ENCODE measurements at regions not wholly inside any gene's neighbourhood (a gene's known extent, or its start where the extent isn't known, plus 50 kb on each side); places are given as distances from the start of the nearest gene placed in this dataset.

GRCh38 chr2:7800031-7800430 lies 881.8 kb upstream of the ID2 start:
- DNase-seq (ENCODE audit: low read depth, low spot score) = no peak

GRCh38 chr2:7801212-7801611 lies 880.6 kb upstream of the ID2 start:
- DNase-seq (ENCODE audit: low read depth, low spot score) = no peak

GRCh38 chr2:7803515-7803914 lies 878.3 kb upstream of the ID2 start:
- DNase-seq (ENCODE audit: low read depth, low spot score) = no peak

GRCh38 chr2:7809640-7810039 lies 872.2 kb upstream of the ID2 start:
- DNase-seq (ENCODE audit: low read depth, low spot score) = no peak

- no peak for DNase-seq (ENCODE audit: low read depth, low spot score)
These were observed 870.8 kb upstream of the ID2 start for GRCh38 chr2:7811073-7811472.

- no peak for DNase-seq (ENCODE audit: low read depth, low spot score)
These were observed 869.4 kb upstream of the ID2 start for GRCh38 chr2:7812231-7812995.

GRCh38 chr2:7813541-7814292 lies 868.1 kb upstream of the ID2 start:
- no peak for DNase-seq (ENCODE audit: low read depth, low spot score)

GRCh38 chr2:7815726-7816125 lies 866.1 kb upstream of the ID2 start:
- DNase-seq (ENCODE audit: low read depth, low spot score) = no peak

GRCh38 chr2:7816233-7816632 lies 865.6 kb upstream of the ID2 start:
- DNase-seq (ENCODE audit: low read depth, low spot score) = no peak

- DNase-seq (ENCODE audit: low read depth, low spot score) = no peak
These were observed 864.9 kb upstream of the ID2 start for GRCh38 chr2:7816944-7817343.

GRCh38 chr2:7819316-7819715 lies 862.5 kb upstream of the ID2 start:
- DNase-seq (ENCODE audit: low read depth, low spot score) = no peak

- no peak for DNase-seq (ENCODE audit: low read depth, low spot score)
These were observed 862.0 kb upstream of the ID2 start for GRCh38 chr2:7819850-7820249.

GRCh38 chr2:7824211-7824610 lies 857.6 kb upstream of the ID2 start:
- no peak for DNase-seq (ENCODE audit: low read depth, low spot score)

GRCh38 chr2:7825591-7826312 lies 856.1 kb upstream of the ID2 start:
- no peak for DNase-seq (ENCODE audit: low read depth, low spot score)

- DNase-seq (ENCODE audit: low read depth, low spot score) = no peak
These were observed 855.2 kb upstream of the ID2 start for GRCh38 chr2:7826656-7827055.

GRCh38 chr2:7829241-7829640 lies 852.6 kb upstream of the ID2 start:
- DNase-seq (ENCODE audit: low read depth, low spot score) = no peak

- no peak for DNase-seq (ENCODE audit: low read depth, low spot score)
These were observed 851.2 kb upstream of the ID2 start for GRCh38 chr2:7830616-7831015.

GRCh38 chr2:7835151-7835550 lies 846.7 kb upstream of the ID2 start:
- DNase-seq (ENCODE audit: low read depth, low spot score) = no peak

- DNase-seq (ENCODE audit: low read depth, low spot score) = no peak
These were observed 845.9 kb upstream of the ID2 start for GRCh38 chr2:7835693-7836680.

GRCh38 chr2:7837237-7837760 lies 844.6 kb upstream of the ID2 start:
- no peak for DNase-seq (ENCODE audit: low read depth, low spot score)

GRCh38 chr2:7838669-7839068 lies 843.2 kb upstream of the ID2 start:
- no peak for DNase-seq (ENCODE audit: low read depth, low spot score)

All from activated naive CD8-positive, alpha-beta T cell treated with anti-CD3 and anti-CD28 coated beads, Interleukin-2, amount 50 U/mL, for 16 hours (primary cell).